Daoy (cell line): ENCODE measurements at regions not wholly inside any gene's neighbourhood (a gene's known extent, or its start where the extent isn't known, plus 50 kb on each side); places are given as distances from the start of the nearest gene placed in this dataset.

ENCODE experiments used
- DNase-seq: peaks from one replicate; pipeline ENCODE4 v3.0.0-alpha.2; 2015; ENCODE audit warnings: low read depth

- no peak for DNase-seq
Measured at GRCh38 chr15:101590785-101591184, 61.4 kb downstream of the TM2D3 start.

GRCh38 chr15:101583284-101583683 is 68.9 kb downstream of the TM2D3 start:
- no peak for DNase-seq

- DNase-seq: no peak
Measured at GRCh38 chr15:101580431-101580830, 71.8 kb downstream of the TM2D3 start.

- DNase-seq: peak; percentile 93
Measured at GRCh38 chr15:101579631-101580163, 72.5 kb downstream of the TM2D3 start.

- peak; percentile 64 for DNase-seq
Measured at GRCh38 chr15:101578443-101578894, 73.7 kb downstream of the TM2D3 start.

- no peak for DNase-seq
Measured at GRCh38 chr15:101573951-101574350, 78.2 kb downstream of the TM2D3 start.

GRCh38 chr15:101570241-101570640 is 80.7 kb upstream of the PCSK6 start:
- DNase-seq: no peak

- no peak for DNase-seq
Measured at GRCh38 chr15:101568821-101569555, 79.5 kb upstream of the PCSK6 start.

GRCh38 chr15:101568309-101568708 is 78.8 kb upstream of the PCSK6 start:
- peak; percentile 49 for DNase-seq

GRCh38 chr15:101566748-101567488 is 77.4 kb upstream of the PCSK6 start:
- DNase-seq: no peak

GRCh38 chr15:101565377-101565776 is 75.9 kb upstream of the PCSK6 start:
- no peak for DNase-seq

GRCh38 chr15:101563176-101563796 is 73.8 kb upstream of the PCSK6 start:
- no peak for DNase-seq

GRCh38 chr15:101562428-101563059 is 73.0 kb upstream of the PCSK6 start:
- no peak for DNase-seq

GRCh38 chr15:101561584-101561906 is 72.0 kb upstream of the PCSK6 start:
- DNase-seq: no peak

- DNase-seq: no peak
Measured at GRCh38 chr15:101560722-101561583, 71.4 kb upstream of the PCSK6 start.

- no peak for DNase-seq
Measured at GRCh38 chr15:101559952-101560351, 70.4 kb upstream of the PCSK6 start.

GRCh38 chr15:101558221-101558941 is 68.9 kb upstream of the PCSK6 start:
- no peak for DNase-seq

GRCh38 chr15:101556273-101556672 is 66.8 kb upstream of the PCSK6 start:
- DNase-seq: no peak

GRCh38 chr15:101554115-101554915 is 64.8 kb upstream of the PCSK6 start:
- DNase-seq: no peak
